ENCODE measurements at regions not wholly inside any gene's neighbourhood (a gene's known extent, or its start where the extent isn't known, plus 50 kb on each side); places are given as distances from the start of the nearest gene placed in this dataset.
"Not testable (repeated sequence)": the region's sequence is repeated elsewhere in the genome, so short reads cannot be mapped to it uniquely, and the experiment has no call there.

- not testable (repeated sequence) for TF ChIP-seq CTCF (IDR thresholded peaks at IDR 0.05); POLR2AphosphoS5 (IDR thresholded peaks at IDR 0.05; ENCODE audit: low read depth, low read length)
- TF ChIP-seq, protein P1, sequence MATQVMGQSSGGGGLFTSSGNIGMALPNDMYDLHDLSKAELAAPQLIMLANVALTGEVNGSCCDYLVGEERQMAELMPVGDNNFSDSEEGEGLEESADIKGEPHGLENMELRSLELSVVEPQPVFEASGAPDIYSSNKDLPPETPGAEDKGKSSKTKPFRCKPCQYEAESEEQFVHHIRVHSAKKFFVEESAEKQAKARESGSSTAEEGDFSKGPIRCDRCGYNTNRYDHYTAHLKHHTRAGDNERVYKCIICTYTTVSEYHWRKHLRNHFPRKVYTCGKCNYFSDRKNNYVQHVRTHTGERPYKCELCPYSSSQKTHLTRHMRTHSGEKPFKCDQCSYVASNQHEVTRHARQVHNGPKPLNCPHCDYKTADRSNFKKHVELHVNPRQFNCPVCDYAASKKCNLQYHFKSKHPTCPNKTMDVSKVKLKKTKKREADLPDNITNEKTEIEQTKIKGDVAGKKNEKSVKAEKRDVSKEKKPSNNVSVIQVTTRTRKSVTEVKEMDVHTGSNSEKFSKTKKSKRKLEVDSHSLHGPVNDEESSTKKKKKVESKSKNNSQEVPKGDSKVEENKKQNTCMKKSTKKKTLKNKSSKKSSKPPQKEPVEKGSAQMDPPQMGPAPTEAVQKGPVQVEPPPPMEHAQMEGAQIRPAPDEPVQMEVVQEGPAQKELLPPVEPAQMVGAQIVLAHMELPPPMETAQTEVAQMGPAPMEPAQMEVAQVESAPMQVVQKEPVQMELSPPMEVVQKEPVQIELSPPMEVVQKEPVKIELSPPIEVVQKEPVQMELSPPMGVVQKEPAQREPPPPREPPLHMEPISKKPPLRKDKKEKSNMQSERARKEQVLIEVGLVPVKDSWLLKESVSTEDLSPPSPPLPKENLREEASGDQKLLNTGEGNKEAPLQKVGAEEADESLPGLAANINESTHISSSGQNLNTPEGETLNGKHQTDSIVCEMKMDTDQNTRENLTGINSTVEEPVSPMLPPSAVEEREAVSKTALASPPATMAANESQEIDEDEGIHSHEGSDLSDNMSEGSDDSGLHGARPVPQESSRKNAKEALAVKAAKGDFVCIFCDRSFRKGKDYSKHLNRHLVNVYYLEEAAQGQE (IDR thresholded peaks at IDR 0.05; ENCODE audit: insufficient read depth in 1 of 2, low read depth in 2 of 2, low read length in 1 of 2) = not testable (repeated sequence)
Observed at GRCh38 chr4:49147596-49147995, 161.5 kb downstream of the CWH43 start.

Data from Panc1 (cell line).